GM12874 (cell line): ENCODE measurements at regions not wholly inside any gene's neighbourhood (a gene's known extent, or its start where the extent isn't known, plus 50 kb on each side); places are given as distances from the start of the nearest gene placed in this dataset.

Source experiments
- CTCF ChIP-seq: IDR thresholded peaks from 2 replicates; pipeline ENCODE4 v1.5.1; 2011; ENCODE audit warnings: low read depth, mild to moderate bottlenecking, control low read depth, low read length, moderate library complexity; ENCODE audit not compliant: insufficient read depth

GRCh38 chr5:174159327-174160114 lies 114.0 kb downstream of the NSG2 start:
- TF ChIP-seq CTCF: no peak

- no peak for TF ChIP-seq CTCF
These were observed 119.9 kb downstream of the NSG2 start for GRCh38 chr5:174165406-174165805.

GRCh38 chr5:174166231-174167079 lies 120.9 kb downstream of the NSG2 start:
- no peak for TF ChIP-seq CTCF

GRCh38 chr5:174167080-174167910 lies 121.8 kb downstream of the NSG2 start:
- no peak for TF ChIP-seq CTCF

- no peak for TF ChIP-seq CTCF
These were observed 126.6 kb downstream of the NSG2 start for GRCh38 chr5:174172152-174172551.

- no peak for TF ChIP-seq CTCF
These were observed 127.1 kb downstream of the NSG2 start for GRCh38 chr5:174172566-174172965.

GRCh38 chr5:174173766-174174165 lies 128.3 kb downstream of the NSG2 start:
- TF ChIP-seq CTCF: no peak
